ENCODE measurements at regions not wholly inside any gene's neighbourhood (a gene's known extent, or its start where the extent isn't known, plus 50 kb on each side); places are given as distances from the start of the nearest gene placed in this dataset.
A peak's percentile ranks its signal among the peaks of the same experiment; 100 is the strongest.
"Not testable (repeated sequence)": the region's sequence is repeated elsewhere in the genome, so short reads cannot be mapped to it uniquely, and the experiment has no call there.

DNA sequence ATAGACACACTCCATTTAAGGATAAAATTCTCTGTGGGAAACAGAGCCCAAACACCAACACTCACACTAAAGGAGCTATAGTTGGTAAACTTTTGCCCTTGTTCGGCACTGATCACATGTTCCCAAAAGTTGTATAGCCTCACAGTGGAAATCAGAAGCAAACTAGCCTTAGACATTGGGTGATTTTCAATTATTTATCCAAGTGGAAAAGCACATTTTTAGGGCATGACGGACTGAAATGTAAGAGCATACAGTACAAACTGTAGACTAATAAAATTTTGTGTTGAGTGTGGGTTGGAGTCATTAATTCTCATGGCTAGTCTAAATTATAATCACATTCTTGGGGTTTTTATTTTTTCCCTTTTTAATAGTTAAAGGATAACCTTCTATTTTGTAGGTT lies 202.4 kb downstream of the MOXD1 start:
- peak; percentile 58 for DNase-seq (ENCODE audit: low read depth)

- DNase-seq (ENCODE audit: low read depth) = peak; percentile 71
These were observed 203.2 kb downstream of the MOXD1 start for GRCh38 chr6:132198040-132198439.

- DNase-seq (ENCODE audit: low read depth) = no peak
These were observed 206.7 kb downstream of the MOXD1 start for GRCh38 chr6:132194529-132194928.

DNA sequence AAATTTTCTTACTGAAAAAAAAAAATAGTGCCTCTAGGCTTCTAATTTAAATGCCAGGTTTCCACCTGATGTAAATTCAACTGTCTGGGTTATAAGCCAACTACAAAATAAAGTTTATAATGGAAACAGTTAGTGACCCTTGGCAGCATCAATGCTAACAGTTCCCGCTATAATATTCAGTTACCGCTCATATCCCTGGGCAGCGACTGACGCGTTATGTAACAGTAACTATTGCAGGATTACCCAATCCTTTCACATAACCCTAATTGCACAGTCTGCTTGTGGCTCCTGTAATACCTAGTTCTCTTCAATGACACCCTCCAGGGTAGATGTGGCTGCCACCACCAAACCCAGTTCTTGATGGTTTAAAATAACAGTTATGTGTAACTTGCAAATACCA lies 208.6 kb downstream of the MOXD1 start:
- DNase-seq (ENCODE audit: low read depth) = no peak

DNA sequence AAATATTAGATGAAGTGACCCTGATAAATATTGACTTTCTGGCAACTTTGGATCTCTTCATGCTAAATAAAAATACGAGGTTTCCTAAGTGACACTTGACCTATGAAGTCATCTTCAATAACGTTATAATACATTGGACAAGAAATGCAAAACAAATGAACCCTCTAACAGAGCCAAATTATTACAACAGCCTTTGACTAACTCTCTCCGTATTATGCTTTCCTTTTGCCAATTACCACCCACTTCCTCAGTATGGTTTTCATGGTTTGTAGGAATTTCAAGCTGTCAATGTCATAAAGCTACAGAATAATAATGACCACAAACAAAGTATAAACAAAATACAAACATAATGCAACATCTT lies 210.5 kb downstream of the MOXD1 start:
- no peak for DNase-seq (ENCODE audit: low read depth)

DNA sequence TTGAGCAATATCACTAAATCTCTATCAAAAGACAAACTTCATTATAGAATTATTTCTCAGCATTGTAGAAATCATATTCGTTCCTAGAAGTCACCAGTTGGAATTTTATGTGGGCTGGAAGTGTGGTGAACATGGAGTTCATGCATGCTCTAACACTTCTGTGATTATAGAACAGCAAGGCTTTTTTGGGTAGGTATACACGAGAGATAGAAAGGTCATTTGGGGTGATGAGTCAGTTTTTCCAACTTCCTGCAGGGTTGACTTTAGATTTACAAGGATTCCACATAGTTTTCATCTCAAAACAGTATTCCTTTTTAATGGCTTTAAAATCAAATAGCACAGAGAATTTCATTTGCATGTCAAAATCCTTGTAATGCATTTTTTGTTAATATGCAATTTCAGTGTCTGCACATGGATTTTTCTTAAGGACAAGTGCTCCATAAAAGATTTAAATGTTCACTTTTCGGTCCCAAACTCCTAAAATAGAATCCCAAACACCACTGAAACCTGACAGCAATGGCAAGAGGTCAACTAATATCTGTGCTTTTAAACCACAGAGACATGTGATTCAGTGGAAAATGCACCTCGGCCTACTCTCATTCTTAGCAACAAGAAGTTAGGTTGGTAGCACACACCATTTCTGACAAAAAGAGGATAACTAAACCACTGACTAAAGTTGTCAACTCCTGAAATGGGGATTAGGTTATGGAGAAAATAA lies 211.0 kb downstream of the MOXD1 start:
- DNase-seq (ENCODE audit: low read depth) = peak; percentile 20

GRCh38 chr6:132188556-132189264 lies 212.6 kb downstream of the MOXD1 start:
- peak; percentile 67 for DNase-seq (ENCODE audit: low read depth)

- DNase-seq (ENCODE audit: low read depth) = no peak
These were observed 213.5 kb downstream of the MOXD1 start for GRCh38 chr6:132187816-132188215.

DNA sequence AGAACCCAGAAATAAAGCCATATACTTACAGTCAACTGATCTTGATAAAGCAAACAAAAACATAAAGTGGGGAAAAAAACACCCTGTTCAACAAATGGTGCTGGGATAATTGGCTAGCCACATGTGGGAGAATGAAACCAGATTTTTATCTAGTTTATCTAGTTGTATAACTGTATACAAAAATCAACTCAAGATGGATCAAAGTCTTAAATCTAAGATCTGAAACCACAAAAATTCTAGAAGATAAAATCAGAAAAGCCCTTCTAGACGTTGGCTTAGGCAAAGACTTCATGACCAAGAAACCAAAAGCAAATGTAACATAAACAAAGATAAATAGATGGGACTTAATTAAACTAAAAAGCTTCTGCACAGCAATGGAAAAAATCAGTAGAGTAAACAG lies 216.3 kb downstream of the MOXD1 start:
- not testable (repeated sequence) for DNase-seq (ENCODE audit: low read depth)

- DNase-seq (ENCODE audit: low read depth) = no peak
These were observed 221.3 kb downstream of the MOXD1 start for GRCh38 chr6:132179955-132180354.

DNA sequence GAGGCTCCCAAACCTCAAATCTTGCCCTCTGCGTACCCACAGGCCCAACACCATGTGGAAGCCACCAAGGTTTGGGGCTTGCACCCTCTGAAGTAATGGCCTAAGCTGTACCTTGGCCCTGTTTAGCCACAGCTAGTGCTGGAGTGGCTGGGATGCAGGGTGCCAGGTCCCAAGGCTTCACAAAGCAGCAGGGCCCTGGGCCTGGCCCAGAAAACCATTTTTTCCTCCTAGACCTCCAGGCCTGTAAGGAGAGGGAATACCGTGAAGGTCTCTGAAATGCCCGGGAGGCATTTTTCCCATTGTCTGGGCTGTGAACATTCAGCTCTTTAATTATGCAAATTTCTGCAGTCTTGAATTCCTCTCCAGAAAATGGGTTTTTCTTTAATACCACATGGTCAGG lies 223.7 kb upstream of the CCN2 start:
- no peak for DNase-seq (ENCODE audit: low read depth)

DNA sequence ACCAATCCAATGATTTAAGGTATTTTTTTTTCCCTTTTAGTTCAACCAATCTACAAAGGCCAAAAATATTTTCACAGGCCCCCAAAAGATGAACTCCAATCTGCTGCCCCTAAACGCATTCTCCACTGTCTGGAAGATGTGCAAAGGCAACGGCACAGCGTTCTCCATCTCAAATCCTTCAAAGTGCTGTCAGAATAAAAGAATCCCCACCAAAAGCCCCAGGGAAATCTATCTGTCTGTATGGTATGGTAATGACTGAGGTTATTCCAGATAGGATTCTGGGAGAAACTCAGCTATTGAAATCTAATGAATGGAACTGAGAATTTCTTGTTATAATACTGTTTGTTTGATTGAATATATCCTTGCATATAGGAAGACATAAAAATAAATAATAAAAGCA lies 217.8 kb upstream of the CCN2 start:
- DNase-seq (ENCODE audit: low read depth) = no peak

DNA sequence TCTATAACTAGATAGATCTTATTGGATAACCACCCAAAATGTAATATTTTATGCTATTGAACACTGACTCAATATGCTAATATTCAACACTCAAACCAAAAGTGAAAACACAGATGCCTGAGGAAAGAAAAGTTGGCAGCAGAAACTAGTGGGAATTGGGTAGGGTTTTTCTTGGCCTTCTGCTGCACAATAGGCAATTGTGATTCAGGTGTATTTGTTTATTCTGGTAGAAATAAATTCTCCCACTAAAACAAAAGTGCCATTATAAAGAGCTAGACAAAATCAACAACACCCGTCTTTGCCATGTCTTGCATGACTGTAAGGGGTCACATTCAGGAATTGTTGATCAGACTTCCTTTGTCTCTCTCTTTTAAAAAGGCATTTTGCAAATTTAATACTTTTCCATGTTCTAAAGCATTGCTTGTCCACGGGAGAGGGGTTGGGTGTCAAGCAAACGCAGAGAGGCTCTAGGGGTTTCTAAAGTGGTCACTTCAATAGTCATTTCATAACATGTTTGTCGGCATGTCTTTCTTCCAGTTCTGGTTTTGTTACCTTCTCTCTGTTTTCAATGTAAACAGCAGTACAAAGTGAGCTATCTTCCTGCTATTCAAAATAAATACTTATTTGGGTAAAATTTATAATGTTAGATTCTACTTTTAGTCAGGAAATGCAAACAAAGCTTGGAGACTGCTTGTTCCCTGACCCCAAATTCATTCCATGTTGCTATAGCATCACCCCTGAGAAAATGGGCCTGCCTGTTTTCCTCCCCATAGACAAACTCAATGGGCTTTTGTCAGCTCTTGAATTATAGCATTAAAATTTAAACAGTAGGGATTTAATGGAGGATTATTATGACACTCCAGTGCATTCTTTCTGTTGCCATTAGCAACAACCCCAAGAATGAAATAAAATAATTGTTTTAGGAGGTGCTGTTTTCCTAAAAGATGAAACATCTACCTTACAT lies 217.0 kb upstream of the CCN2 start:
- DNase-seq (ENCODE audit: low read depth) = no peak

DNA sequence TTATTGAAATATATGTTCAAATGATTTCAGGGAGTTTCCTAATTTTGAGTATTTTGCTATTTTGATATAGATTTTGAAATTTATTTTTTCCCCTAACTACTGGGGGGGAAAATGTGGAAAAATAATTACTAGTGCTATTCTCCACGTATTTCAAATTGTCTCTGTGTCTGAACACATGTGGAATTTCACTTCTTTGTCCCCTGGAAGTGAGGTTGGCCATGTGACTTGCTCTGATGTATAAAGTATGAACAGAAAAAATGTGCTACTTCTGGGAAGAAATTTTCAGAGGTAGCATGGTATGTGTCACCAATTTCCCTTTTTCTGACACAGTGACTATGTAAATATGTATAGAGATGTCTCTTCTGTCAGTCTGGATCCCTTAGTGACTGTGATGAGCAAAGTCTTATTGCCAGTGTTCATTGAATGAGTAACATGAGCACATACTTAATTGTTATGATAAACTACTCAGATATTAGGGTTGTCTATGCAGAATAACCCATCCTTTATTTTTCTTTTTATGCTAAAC lies 215.4 kb upstream of the CCN2 start:
- no peak for DNase-seq (ENCODE audit: low read depth)

GRCh38 chr6:132165677-132166076 lies 214.5 kb upstream of the CCN2 start:
- DNase-seq (ENCODE audit: low read depth) = no peak

- DNase-seq (ENCODE audit: low read depth) = peak; percentile 61
These were observed 210.1 kb upstream of the CCN2 start for GRCh38 chr6:132161283-132161682.

- DNase-seq (ENCODE audit: low read depth) = peak; percentile 85
These were observed 202.2 kb upstream of the CCN2 start for GRCh38 chr6:132153221-132153898.

- peak; percentile 86 for DNase-seq (ENCODE audit: low read depth)
These were observed 196.4 kb upstream of the CCN2 start for GRCh38 chr6:132147530-132148011.

DNA sequence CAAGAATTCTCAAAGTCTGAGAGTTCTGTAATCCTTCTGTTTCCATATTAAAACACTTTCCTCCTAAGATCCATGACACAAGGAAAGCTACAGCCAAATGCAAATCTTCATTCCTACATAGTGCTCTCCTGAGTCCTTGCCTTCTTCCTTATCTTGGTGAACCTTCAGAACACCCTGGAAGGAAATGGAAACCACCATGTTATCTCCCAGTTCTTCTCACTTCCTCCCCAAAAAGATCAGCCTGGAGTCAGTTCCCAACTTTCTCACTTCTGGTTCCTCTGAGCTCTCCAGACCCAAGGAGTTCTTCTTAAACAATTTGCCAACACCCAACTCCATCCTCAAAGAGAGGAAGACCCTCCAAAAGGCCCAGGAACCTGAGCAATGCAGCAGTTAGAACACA lies 193.3 kb upstream of the CCN2 start:
- DNase-seq (ENCODE audit: low read depth) = no peak

- no peak for DNase-seq (ENCODE audit: low read depth)
These were observed 192.1 kb upstream of the CCN2 start for GRCh38 chr6:132143258-132143657.

- no peak for DNase-seq (ENCODE audit: low read depth)
These were observed 191.6 kb upstream of the CCN2 start for GRCh38 chr6:132142768-132143167.
